ENCODE measurements at regions not wholly inside any gene's neighbourhood (a gene's known extent, or its start where the extent isn't known, plus 50 kb on each side); places are given as distances from the start of the nearest gene placed in this dataset.
"Not testable (repeated sequence)": the region's sequence is repeated elsewhere in the genome, so short reads cannot be mapped to it uniquely, and the experiment has no call there.

DNA sequence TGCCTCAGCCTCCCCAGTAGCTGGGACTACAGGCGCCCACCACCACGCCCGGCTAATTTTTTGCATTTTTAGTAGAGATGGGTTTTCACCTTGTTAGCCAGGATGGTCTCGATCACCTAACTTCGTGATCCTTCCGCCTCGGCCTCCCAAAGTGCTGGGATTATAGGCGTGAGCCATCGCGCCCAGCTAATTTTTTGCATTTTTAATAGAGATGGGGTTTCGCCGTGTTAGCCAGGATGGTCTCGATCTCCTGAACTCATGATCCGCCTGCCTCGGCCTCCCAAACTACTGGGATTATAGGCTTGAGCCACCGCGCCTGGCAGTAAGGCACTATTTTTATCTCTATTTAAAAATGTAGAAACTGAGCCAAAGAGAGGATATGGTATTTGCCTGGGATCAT is 1660.2 kb downstream of the SPATA31A7 start:
- not testable (repeated sequence) for TF ChIP-seq POLR2A (IDR thresholded peaks at IDR 0.05)
- TF ChIP-seq, protein P1, sequence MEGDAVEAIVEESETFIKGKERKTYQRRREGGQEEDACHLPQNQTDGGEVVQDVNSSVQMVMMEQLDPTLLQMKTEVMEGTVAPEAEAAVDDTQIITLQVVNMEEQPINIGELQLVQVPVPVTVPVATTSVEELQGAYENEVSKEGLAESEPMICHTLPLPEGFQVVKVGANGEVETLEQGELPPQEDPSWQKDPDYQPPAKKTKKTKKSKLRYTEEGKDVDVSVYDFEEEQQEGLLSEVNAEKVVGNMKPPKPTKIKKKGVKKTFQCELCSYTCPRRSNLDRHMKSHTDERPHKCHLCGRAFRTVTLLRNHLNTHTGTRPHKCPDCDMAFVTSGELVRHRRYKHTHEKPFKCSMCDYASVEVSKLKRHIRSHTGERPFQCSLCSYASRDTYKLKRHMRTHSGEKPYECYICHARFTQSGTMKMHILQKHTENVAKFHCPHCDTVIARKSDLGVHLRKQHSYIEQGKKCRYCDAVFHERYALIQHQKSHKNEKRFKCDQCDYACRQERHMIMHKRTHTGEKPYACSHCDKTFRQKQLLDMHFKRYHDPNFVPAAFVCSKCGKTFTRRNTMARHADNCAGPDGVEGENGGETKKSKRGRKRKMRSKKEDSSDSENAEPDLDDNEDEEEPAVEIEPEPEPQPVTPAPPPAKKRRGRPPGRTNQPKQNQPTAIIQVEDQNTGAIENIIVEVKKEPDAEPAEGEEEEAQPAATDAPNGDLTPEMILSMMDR (IDR thresholded peaks at IDR 0.05) = not testable (repeated sequence)
